RWPE2 (cell line): ENCODE measurements at regions not wholly inside any gene's neighbourhood (a gene's known extent, or its start where the extent isn't known, plus 50 kb on each side); places are given as distances from the start of the nearest gene placed in this dataset.
"Not testable (repeated sequence)": the region's sequence is repeated elsewhere in the genome, so short reads cannot be mapped to it uniquely, and the experiment has no call there.

Experiments used
- ATAC-seq: fragments of 200-7000 bp; cut with Tn5 transposase; 3 replicates; pipeline ENCODE4 v1.9.1; 2021; ENCODE audit warnings: low read depth
- DNase-seq: peaks from one replicate; pipeline ENCODE4 v3.0.0-alpha.2; 2020; ENCODE audit warnings: low spot score
- H3K27ac ChIP-seq: fragments of 450-650 bp; 2 replicates; pipeline ENCODE4 v1.5.1; 2017; ENCODE audit warnings: mild to moderate bottlenecking; ENCODE audit not compliant: poor library complexity, severe bottlenecking
- H3K27me3 ChIP-seq: fragments of 250-450 bp; sonication (Bioruptor Pico); 2 replicates; pipeline ENCODE4 v1.5.1; 2021; ENCODE audit warnings: mild to moderate bottlenecking, moderate library complexity; ENCODE audit not compliant: insufficient read depth, poor library complexity, severe bottlenecking
- H3K36me3 ChIP-seq: fragments of 250-450 bp; sonication (Bioruptor Pico); 2 replicates; pipeline ENCODE4 v1.5.1; 2020; ENCODE audit warnings: low read depth, mild to moderate bottlenecking, moderate library complexity
- H3K4me1 ChIP-seq: fragments of 250-450 bp; sonication (Bioruptor Pico); 2 replicates; pipeline ENCODE4 v1.5.1; 2021; ENCODE audit warnings: mild to moderate bottlenecking, moderate library complexity; ENCODE audit not compliant: insufficient read depth, poor library complexity, severe bottlenecking
- H3K4me3 ChIP-seq: fragments of 250-450 bp; sonication (Bioruptor Pico); 2 replicates; pipeline ENCODE4 v1.5.1; 2021; ENCODE audit warnings: mild to moderate bottlenecking, moderate library complexity; ENCODE audit not compliant: severe bottlenecking
- H3K9me3 ChIP-seq: fragments of 250-450 bp; sonication (Bioruptor Pico); 2 replicates; pipeline ENCODE4 v1.5.1; 2021; ENCODE audit warnings: mild to moderate bottlenecking, moderate library complexity; ENCODE audit not compliant: severe bottlenecking

DNA sequence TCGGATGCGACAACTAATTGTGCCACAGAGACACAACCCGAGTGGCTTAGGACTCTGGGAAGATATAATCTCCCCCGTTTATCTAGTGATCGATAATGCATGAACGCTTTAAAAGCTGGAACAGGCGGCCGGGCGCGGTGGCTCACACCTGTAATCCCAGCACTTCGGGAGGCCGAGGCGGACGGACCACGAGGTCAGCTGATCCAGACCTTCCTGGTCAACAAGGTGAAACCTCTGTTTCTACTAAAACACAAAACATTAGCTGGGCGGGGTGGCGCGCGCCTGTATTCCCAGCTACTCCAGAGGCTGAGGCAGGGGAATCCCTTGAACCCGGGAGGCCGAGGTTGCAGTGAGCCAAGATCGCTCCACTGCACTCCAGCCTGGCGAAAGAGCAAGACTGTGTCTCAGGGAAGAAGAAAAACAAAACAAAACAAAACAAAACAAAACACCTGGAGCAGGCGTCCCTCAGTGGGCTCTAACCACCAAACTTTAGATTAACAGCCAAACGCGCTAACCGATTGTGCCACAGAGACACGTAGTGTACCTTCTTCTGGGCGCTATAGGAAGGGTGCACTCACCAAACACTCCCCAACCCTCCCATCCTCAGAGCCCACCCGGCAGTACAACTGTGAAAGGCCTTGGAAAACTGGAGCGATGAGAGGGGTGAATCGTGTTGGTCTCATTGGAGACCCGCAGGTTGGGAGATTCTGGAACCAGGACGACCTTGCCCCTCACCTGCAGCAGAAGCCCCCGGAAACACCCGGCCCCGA lies 53.3 kb upstream of the PPIAL4F start:
- not testable (repeated sequence) for H3K4me1 ChIP-seq, H3K4me3 ChIP-seq, H3K27me3 ChIP-seq, H3K36me3 ChIP-seq, ATAC-seq, DNase-seq, H3K9me3 ChIP-seq, H3K27ac ChIP-seq
